ENCODE measurements at regions not wholly inside any gene's neighbourhood (a gene's known extent, or its start where the extent isn't known, plus 50 kb on each side); places are given as distances from the start of the nearest gene placed in this dataset.
A peak's percentile ranks its signal among the peaks of the same experiment; 100 is the strongest.
"Not testable (repeated sequence)": the region's sequence is repeated elsewhere in the genome, so short reads cannot be mapped to it uniquely, and the experiment has no call there.

- Histone ChIP-seq H3K4me1 (ENCODE audit: control insufficient read depth, insufficient read depth, low read length, poor library complexity, severe bottlenecking) (no peaks in the 10 kb centered on the region), H3K27ac (ENCODE audit: insufficient read depth, low read length, poor library complexity, severe bottlenecking) (no peak overlapping the region), H3K4me3 (ENCODE audit: low read depth, low read length) (no peak overlapping the region), H3K9me3 (ENCODE audit: control insufficient read depth in 2 of 2, low read length in 2 of 2) (no peaks in the 10 kb centered on the region), H3K36me3 (ENCODE audit: control insufficient read depth, insufficient read depth, low read length) (no peaks in the 10 kb centered on the region), H3K27me3 (ENCODE audit: control insufficient read depth, insufficient read depth, low read length) (peaks cover 4% of the 10 kb centered on the region)
- H3K27ac Mint-ChIP-seq = peak overlapping the region in 1 of 3 donors; percentile 30
- H3K4me3 Mint-ChIP-seq = no peak overlapping the region
- ATAC-seq (ENCODE audit: low read depth in 2 of 2) = no peak
- H3K27me3 Mint-ChIP-seq = peaks cover 10% of the 10 kb centered on the region
- peaks cover 0 to 4% (median 0%) of the 10 kb centered on the region in 4 donors for H3K4me1 Mint-ChIP-seq
- peaks cover 0 to 5% (median 0%) of the 10 kb centered on the region in 7 donors for H3K9me3 Mint-ChIP-seq
- H3K36me3 Mint-ChIP-seq = peaks cover 4% of the 10 kb centered on the region
- no peak for DNase-seq
These were observed 252.3 kb upstream of the KCNG1 start for GRCh38 chr20:51275181-51275580.

GRCh38 chr20:51272401-51272800 lies 249.5 kb upstream of the KCNG1 start:
- no peak for ATAC-seq (ENCODE audit: low read depth in 2 of 2)
- no peaks in the 10 kb centered on the region for H3K27me3 ChIP-seq (ENCODE audit: control insufficient read depth, insufficient read depth, low read length)

GRCh38 chr20:51271931-51272330 lies 249.0 kb upstream of the KCNG1 start:
- H3K4me1 ChIP-seq (ENCODE audit: control insufficient read depth, insufficient read depth, low read length, poor library complexity, severe bottlenecking) = no peaks in the 10 kb centered on the region
- Mint-ChIP-seq H3K4me3 (no peak overlapping the region), H3K4me1 (peaks cover 0 to 4% (median 0%) of the 10 kb centered on the region in 4 donors), H3K27ac (no peak overlapping the region), H3K9me3 (peaks cover 0 to 7% (median 0%) of the 10 kb centered on the region in 7 donors), H3K27me3 (peaks cover 13% of the 10 kb centered on the region), H3K36me3 (no peaks in the 10 kb centered on the region)
- no peak overlapping the region for H3K27ac ChIP-seq (ENCODE audit: insufficient read depth, low read length, poor library complexity, severe bottlenecking)
- no peak for DNase-seq
- no peaks in the 10 kb centered on the region for H3K36me3 ChIP-seq (ENCODE audit: control insufficient read depth, insufficient read depth, low read length)
- H3K27me3 ChIP-seq (ENCODE audit: control insufficient read depth, insufficient read depth, low read length) = no peaks in the 10 kb centered on the region
- no peak overlapping the region for H3K4me3 ChIP-seq (ENCODE audit: low read depth, low read length)
- ATAC-seq (ENCODE audit: low read depth in 2 of 2) = no peak
- H3K9me3 ChIP-seq (ENCODE audit: control insufficient read depth in 2 of 2, low read length in 2 of 2) = no peaks in the 10 kb centered on the region

More at GRCh38 chr20:51272401-51272800, 249.5 kb upstream of the KCNG1 start:
- Histone ChIP-seq H3K27ac (ENCODE audit: insufficient read depth, low read length, poor library complexity, severe bottlenecking) (no peak overlapping the region), H3K4me3 (ENCODE audit: low read depth, low read length) (no peak overlapping the region), H3K4me1 (ENCODE audit: control insufficient read depth, insufficient read depth, low read length, poor library complexity, severe bottlenecking) (no peaks in the 10 kb centered on the region), H3K36me3 (ENCODE audit: control insufficient read depth, insufficient read depth, low read length) (no peaks in the 10 kb centered on the region), H3K9me3 (ENCODE audit: control insufficient read depth in 2 of 2, low read length in 2 of 2) (no peaks in the 10 kb centered on the region)
- no peak for DNase-seq
- Mint-ChIP-seq H3K27me3 (peaks cover 13% of the 10 kb centered on the region), H3K4me3 (no peak overlapping the region), H3K9me3 (peaks cover 0 to 7% (median 0%) of the 10 kb centered on the region in 7 donors), H3K36me3 (no peaks in the 10 kb centered on the region), H3K27ac (no peak overlapping the region), H3K4me1 (peaks cover 0 to 4% (median 0%) of the 10 kb centered on the region in 4 donors)

GRCh38 chr20:51271289-51271688 lies 248.4 kb upstream of the KCNG1 start:
- peaks cover 13% of the 10 kb centered on the region for H3K27me3 Mint-ChIP-seq
- not testable (repeated sequence) for H3K9me3 Mint-ChIP-seq; H3K4me3 ChIP-seq (ENCODE audit: low read depth, low read length); DNase-seq; H3K27ac Mint-ChIP-seq; H3K36me3 ChIP-seq (ENCODE audit: control insufficient read depth, insufficient read depth, low read length); H3K36me3 Mint-ChIP-seq; H3K4me1 Mint-ChIP-seq; H3K27ac ChIP-seq (ENCODE audit: insufficient read depth, low read length, poor library complexity, severe bottlenecking); H3K4me3 Mint-ChIP-seq; H3K9me3 ChIP-seq (ENCODE audit: control insufficient read depth in 2 of 2, low read length in 2 of 2); H3K4me1 ChIP-seq (ENCODE audit: control insufficient read depth, insufficient read depth, low read length, poor library complexity, severe bottlenecking); ATAC-seq (ENCODE audit: low read depth in 2 of 2); H3K27me3 ChIP-seq (ENCODE audit: control insufficient read depth, insufficient read depth, low read length)

GRCh38 chr20:51269671-51270070 lies 246.8 kb upstream of the KCNG1 start:
- ATAC-seq (ENCODE audit: low read depth in 2 of 2) = no peak
- H3K4me3 Mint-ChIP-seq = no peak overlapping the region

GRCh38 chr20:51267679-51268078 lies 244.8 kb upstream of the KCNG1 start:
- DNase-seq (no peak), ATAC-seq (ENCODE audit: low read depth in 2 of 2) (no peak)
- Mint-ChIP-seq H3K9me3 (peaks cover 0 to 11% (median 2%) of the 10 kb centered on the region in 7 donors), H3K27me3 (peaks cover 16% of the 10 kb centered on the region), H3K36me3 (no peaks in the 10 kb centered on the region), H3K27ac (no peak overlapping the region), H3K4me1 (no peaks in the 10 kb centered on the region), H3K4me3 (no peak overlapping the region)
- Histone ChIP-seq H3K4me1 (ENCODE audit: control insufficient read depth, insufficient read depth, low read length, poor library complexity, severe bottlenecking) (no peaks in the 10 kb centered on the region), H3K27me3 (ENCODE audit: control insufficient read depth, insufficient read depth, low read length) (peaks cover 1% of the 10 kb centered on the region), H3K27ac (ENCODE audit: insufficient read depth, low read length, poor library complexity, severe bottlenecking) (no peak overlapping the region), H3K9me3 (ENCODE audit: control insufficient read depth in 2 of 2, low read length in 2 of 2) (peaks cover 3 to 8% of the 10 kb centered on the region in 2 experiments), H3K36me3 (ENCODE audit: control insufficient read depth, insufficient read depth, low read length) (no peaks in the 10 kb centered on the region), H3K4me3 (ENCODE audit: low read depth, low read length) (no peak overlapping the region)

More at GRCh38 chr20:51269671-51270070, 246.8 kb upstream of the KCNG1 start:
- Histone ChIP-seq H3K4me3 (ENCODE audit: low read depth, low read length) (no peak overlapping the region), H3K36me3 (ENCODE audit: control insufficient read depth, insufficient read depth, low read length) (no peaks in the 10 kb centered on the region), H3K9me3 (ENCODE audit: control insufficient read depth in 2 of 2, low read length in 2 of 2) (peaks cover 3 to 8% of the 10 kb centered on the region in 2 experiments), H3K4me1 (ENCODE audit: control insufficient read depth, insufficient read depth, low read length, poor library complexity, severe bottlenecking) (no peaks in the 10 kb centered on the region), H3K27me3 (ENCODE audit: control insufficient read depth, insufficient read depth, low read length) (peaks cover 1% of the 10 kb centered on the region), H3K27ac (ENCODE audit: insufficient read depth, low read length, poor library complexity, severe bottlenecking) (no peak overlapping the region)
- no peaks in the 10 kb centered on the region for H3K36me3 Mint-ChIP-seq
- no peaks in the 10 kb centered on the region for H3K4me1 Mint-ChIP-seq
- H3K27ac Mint-ChIP-seq = no peak overlapping the region
- H3K9me3 Mint-ChIP-seq = peaks cover 0 to 10% (median 2%) of the 10 kb centered on the region in 7 donors
- peaks cover 13% of the 10 kb centered on the region for H3K27me3 Mint-ChIP-seq
- no peak for DNase-seq

- H3K27me3 Mint-ChIP-seq = peaks cover 19% of the 10 kb centered on the region
- H3K36me3 Mint-ChIP-seq = no peaks in the 10 kb centered on the region
- DNase-seq (no peak), ATAC-seq (ENCODE audit: low read depth in 2 of 2) (no peak)
- peaks cover 0 to 11% (median 2%) of the 10 kb centered on the region in 7 donors for H3K9me3 Mint-ChIP-seq
- no peak overlapping the region for H3K4me3 Mint-ChIP-seq
- H3K9me3 ChIP-seq (ENCODE audit: control insufficient read depth in 2 of 2, low read length in 2 of 2) = peaks cover 3 to 8% of the 10 kb centered on the region in 2 experiments
- no peaks in the 10 kb centered on the region for H3K4me1 Mint-ChIP-seq
- no peaks in the 10 kb centered on the region for H3K36me3 ChIP-seq (ENCODE audit: control insufficient read depth, insufficient read depth, low read length)
- no peaks in the 10 kb centered on the region for H3K4me1 ChIP-seq (ENCODE audit: control insufficient read depth, insufficient read depth, low read length, poor library complexity, severe bottlenecking)
- no peak overlapping the region for H3K27ac Mint-ChIP-seq
- H3K4me3 ChIP-seq (ENCODE audit: low read depth, low read length) = no peak overlapping the region
- no peak overlapping the region for H3K27ac ChIP-seq (ENCODE audit: insufficient read depth, low read length, poor library complexity, severe bottlenecking)
- H3K27me3 ChIP-seq (ENCODE audit: control insufficient read depth, insufficient read depth, low read length) = peaks cover 1% of the 10 kb centered on the region
These were observed 243.4 kb upstream of the KCNG1 start for GRCh38 chr20:51266353-51266752.

- Histone ChIP-seq H3K9me3 (ENCODE audit: control insufficient read depth in 2 of 2, low read length in 2 of 2) (peaks cover 3 to 8% of the 10 kb centered on the region in 2 experiments), H3K27ac (ENCODE audit: insufficient read depth, low read length, poor library complexity, severe bottlenecking) (no peak overlapping the region), H3K4me1 (ENCODE audit: control insufficient read depth, insufficient read depth, low read length, poor library complexity, severe bottlenecking) (no peaks in the 10 kb centered on the region), H3K27me3 (ENCODE audit: control insufficient read depth, insufficient read depth, low read length) (peaks cover 1% of the 10 kb centered on the region), H3K4me3 (ENCODE audit: low read depth, low read length) (no peak overlapping the region), H3K36me3 (ENCODE audit: control insufficient read depth, insufficient read depth, low read length) (no peaks in the 10 kb centered on the region)
- H3K9me3 Mint-ChIP-seq = peaks cover 0 to 8% (median 2%) of the 10 kb centered on the region in 7 donors
- H3K4me1 Mint-ChIP-seq = no peaks in the 10 kb centered on the region
- no peak overlapping the region for H3K4me3 Mint-ChIP-seq
- no peak for ATAC-seq (ENCODE audit: low read depth in 2 of 2)
- no peak for DNase-seq
- H3K36me3 Mint-ChIP-seq = no peaks in the 10 kb centered on the region
- no peak overlapping the region for H3K27ac Mint-ChIP-seq
- peaks cover 19% of the 10 kb centered on the region for H3K27me3 Mint-ChIP-seq
These were observed 242.5 kb upstream of the KCNG1 start for GRCh38 chr20:51265361-51265760.

Data from CD4-positive, CD25-positive, alpha-beta regulatory T cell (primary cell).